ENCODE measurements at regions not wholly inside any gene's neighbourhood (a gene's known extent, or its start where the extent isn't known, plus 50 kb on each side); places are given as distances from the start of the nearest gene placed in this dataset.

- peaks cover 2 to 3% of the 10 kb centered on the region in 2 donors for H3K27me3 ChIP-seq (ENCODE audit: control insufficient read depth in 2 of 2, insufficient read depth in 2 of 2, low read length in 2 of 2)
- no peak overlapping the region for H3K4me3 ChIP-seq (ENCODE audit: low read length in 2 of 2)
- no peak overlapping the region for H3K27ac ChIP-seq (ENCODE audit: low read depth in 2 of 2, low read length in 2 of 2)
- no peaks in the 10 kb centered on the region for H3K4me1 ChIP-seq (ENCODE audit: control insufficient read depth in 2 of 2, insufficient read depth in 2 of 2, low read length in 2 of 2)
- H3K9me3 ChIP-seq (ENCODE audit: control insufficient read depth in 2 of 2, low read length in 2 of 2) = no peaks in the 10 kb centered on the region
- no peaks in the 10 kb centered on the region for H3K36me3 ChIP-seq (ENCODE audit: control insufficient read depth in 2 of 2, insufficient read depth in 2 of 2, low read length in 2 of 2)
- H3K9ac ChIP-seq (ENCODE audit: low read depth in 1 of 2, low read length in 2 of 2) = no peak overlapping the region
Observed at GRCh38 chr1:30610917-30611316, 112.5 kb downstream of the MATN1 start.

- no peak overlapping the region for H3K9ac ChIP-seq (ENCODE audit: low read depth in 1 of 2, low read length in 2 of 2)
- H3K4me1 ChIP-seq (ENCODE audit: control insufficient read depth in 2 of 2, insufficient read depth in 2 of 2, low read length in 2 of 2) = no peaks in the 10 kb centered on the region
- no peak overlapping the region for H3K27ac ChIP-seq (ENCODE audit: low read depth in 2 of 2, low read length in 2 of 2)
- H3K4me3 ChIP-seq (ENCODE audit: low read length in 2 of 2) = no peak overlapping the region
- H3K36me3 ChIP-seq (ENCODE audit: control insufficient read depth in 2 of 2, insufficient read depth in 2 of 2, low read length in 2 of 2) = no peaks in the 10 kb centered on the region
- no peaks in the 10 kb centered on the region for H3K9me3 ChIP-seq (ENCODE audit: control insufficient read depth in 2 of 2, low read length in 2 of 2)
- H3K27me3 ChIP-seq (ENCODE audit: control insufficient read depth in 2 of 2, insufficient read depth in 2 of 2, low read length in 2 of 2) = peaks cover 2 to 3% of the 10 kb centered on the region in 2 donors
Observed at GRCh38 chr1:30609999-30610345, 113.4 kb downstream of the MATN1 start.

- H3K9me3 ChIP-seq (ENCODE audit: control insufficient read depth in 2 of 2, low read length in 2 of 2) = no peaks in the 10 kb centered on the region
- H3K36me3 ChIP-seq (ENCODE audit: control insufficient read depth in 2 of 2, insufficient read depth in 2 of 2, low read length in 2 of 2) = no peaks in the 10 kb centered on the region
- no peak overlapping the region for H3K9ac ChIP-seq (ENCODE audit: low read depth in 1 of 2, low read length in 2 of 2)
- H3K4me3 ChIP-seq (ENCODE audit: low read length in 2 of 2) = no peak overlapping the region
- H3K4me1 ChIP-seq (ENCODE audit: control insufficient read depth in 2 of 2, insufficient read depth in 2 of 2, low read length in 2 of 2) = no peaks in the 10 kb centered on the region
- H3K27me3 ChIP-seq (ENCODE audit: control insufficient read depth in 2 of 2, insufficient read depth in 2 of 2, low read length in 2 of 2) = peaks cover 2 to 3% of the 10 kb centered on the region in 2 donors
- no peak overlapping the region for H3K27ac ChIP-seq (ENCODE audit: low read depth in 2 of 2, low read length in 2 of 2)
Observed at GRCh38 chr1:30609336-30609998, 113.9 kb downstream of the MATN1 start.

GRCh38 chr1:30607723-30608122 lies 115.7 kb downstream of the MATN1 start:
- no peak overlapping the region for H3K4me3 ChIP-seq (ENCODE audit: low read length in 2 of 2)
- no peak overlapping the region for H3K9ac ChIP-seq (ENCODE audit: low read depth in 1 of 2, low read length in 2 of 2)
- H3K9me3 ChIP-seq (ENCODE audit: control insufficient read depth in 2 of 2, low read length in 2 of 2) = no peaks in the 10 kb centered on the region
- H3K4me1 ChIP-seq (ENCODE audit: control insufficient read depth in 2 of 2, insufficient read depth in 2 of 2, low read length in 2 of 2) = no peaks in the 10 kb centered on the region
- no peaks in the 10 kb centered on the region for H3K36me3 ChIP-seq (ENCODE audit: control insufficient read depth in 2 of 2, insufficient read depth in 2 of 2, low read length in 2 of 2)
- no peak overlapping the region for H3K27ac ChIP-seq (ENCODE audit: low read depth in 2 of 2, low read length in 2 of 2)
- H3K27me3 ChIP-seq (ENCODE audit: control insufficient read depth in 2 of 2, insufficient read depth in 2 of 2, low read length in 2 of 2) = peaks cover 2 to 3% of the 10 kb centered on the region in 2 donors

- H3K27ac ChIP-seq (ENCODE audit: low read depth in 2 of 2, low read length in 2 of 2) = no peak overlapping the region
- no peak overlapping the region for H3K9ac ChIP-seq (ENCODE audit: low read depth in 1 of 2, low read length in 2 of 2)
- no peaks in the 10 kb centered on the region for H3K9me3 ChIP-seq (ENCODE audit: control insufficient read depth in 2 of 2, low read length in 2 of 2)
- no peaks in the 10 kb centered on the region for H3K27me3 ChIP-seq (ENCODE audit: control insufficient read depth in 2 of 2, insufficient read depth in 2 of 2, low read length in 2 of 2)
- H3K4me3 ChIP-seq (ENCODE audit: low read length in 2 of 2) = no peak overlapping the region
- H3K36me3 ChIP-seq (ENCODE audit: control insufficient read depth in 2 of 2, insufficient read depth in 2 of 2, low read length in 2 of 2) = no peaks in the 10 kb centered on the region
- no peaks in the 10 kb centered on the region for H3K4me1 ChIP-seq (ENCODE audit: control insufficient read depth in 2 of 2, insufficient read depth in 2 of 2, low read length in 2 of 2)
Observed at GRCh38 chr1:30606166-30606565, 117.2 kb downstream of the MATN1 start.

- Histone ChIP-seq H3K4me3 (ENCODE audit: low read length in 2 of 2) (no peak overlapping the region), H3K36me3 (ENCODE audit: control insufficient read depth in 2 of 2, insufficient read depth in 2 of 2, low read length in 2 of 2) (no peaks in the 10 kb centered on the region), H3K4me1 (ENCODE audit: control insufficient read depth in 2 of 2, insufficient read depth in 2 of 2, low read length in 2 of 2) (no peaks in the 10 kb centered on the region), H3K27ac (ENCODE audit: low read depth in 2 of 2, low read length in 2 of 2) (no peak overlapping the region), H3K9ac (ENCODE audit: low read depth in 1 of 2, low read length in 2 of 2) (no peak overlapping the region), H3K27me3 (ENCODE audit: control insufficient read depth in 2 of 2, insufficient read depth in 2 of 2, low read length in 2 of 2) (no peaks in the 10 kb centered on the region), H3K9me3 (ENCODE audit: control insufficient read depth in 2 of 2, low read length in 2 of 2) (no peaks in the 10 kb centered on the region)
Observed at GRCh38 chr1:30605441-30605920, 117.9 kb downstream of the MATN1 start.

GRCh38 chr1:30604801-30605440 lies 118.5 kb downstream of the MATN1 start:
- H3K27me3 ChIP-seq (ENCODE audit: control insufficient read depth in 2 of 2, insufficient read depth in 2 of 2, low read length in 2 of 2) = no peaks in the 10 kb centered on the region
- H3K36me3 ChIP-seq (ENCODE audit: control insufficient read depth in 2 of 2, insufficient read depth in 2 of 2, low read length in 2 of 2) = no peaks in the 10 kb centered on the region
- H3K9ac ChIP-seq (ENCODE audit: low read depth in 1 of 2, low read length in 2 of 2) = no peak overlapping the region
- H3K27ac ChIP-seq (ENCODE audit: low read depth in 2 of 2, low read length in 2 of 2) = no peak overlapping the region
- no peaks in the 10 kb centered on the region for H3K4me1 ChIP-seq (ENCODE audit: control insufficient read depth in 2 of 2, insufficient read depth in 2 of 2, low read length in 2 of 2)
- H3K9me3 ChIP-seq (ENCODE audit: control insufficient read depth in 2 of 2, low read length in 2 of 2) = no peaks in the 10 kb centered on the region
- no peak overlapping the region for H3K4me3 ChIP-seq (ENCODE audit: low read length in 2 of 2)

- Histone ChIP-seq H3K27me3 (ENCODE audit: control insufficient read depth in 2 of 2, insufficient read depth in 2 of 2, low read length in 2 of 2) (no peaks in the 10 kb centered on the region), H3K4me1 (ENCODE audit: control insufficient read depth in 2 of 2, insufficient read depth in 2 of 2, low read length in 2 of 2) (no peaks in the 10 kb centered on the region), H3K9ac (ENCODE audit: low read depth in 1 of 2, low read length in 2 of 2) (no peak overlapping the region), H3K4me3 (ENCODE audit: low read length in 2 of 2) (no peak overlapping the region), H3K9me3 (ENCODE audit: control insufficient read depth in 2 of 2, low read length in 2 of 2) (no peaks in the 10 kb centered on the region), H3K27ac (ENCODE audit: low read depth in 2 of 2, low read length in 2 of 2) (no peak overlapping the region), H3K36me3 (ENCODE audit: control insufficient read depth in 2 of 2, insufficient read depth in 2 of 2, low read length in 2 of 2) (no peaks in the 10 kb centered on the region)
Observed at GRCh38 chr1:30603081-30603858, 120.1 kb downstream of the MATN1 start.

- no peaks in the 10 kb centered on the region for H3K27me3 ChIP-seq (ENCODE audit: control insufficient read depth in 2 of 2, insufficient read depth in 2 of 2, low read length in 2 of 2)
- no peaks in the 10 kb centered on the region for H3K36me3 ChIP-seq (ENCODE audit: control insufficient read depth in 2 of 2, insufficient read depth in 2 of 2, low read length in 2 of 2)
- no peak overlapping the region for H3K9ac ChIP-seq (ENCODE audit: low read depth in 1 of 2, low read length in 2 of 2)
- no peaks in the 10 kb centered on the region for H3K4me1 ChIP-seq (ENCODE audit: control insufficient read depth in 2 of 2, insufficient read depth in 2 of 2, low read length in 2 of 2)
- H3K4me3 ChIP-seq (ENCODE audit: low read length in 2 of 2) = no peak overlapping the region
- H3K9me3 ChIP-seq (ENCODE audit: control insufficient read depth in 2 of 2, low read length in 2 of 2) = no peaks in the 10 kb centered on the region
- H3K27ac ChIP-seq (ENCODE audit: low read depth in 2 of 2, low read length in 2 of 2) = no peak overlapping the region
Observed at GRCh38 chr1:30601316-30602085, 121.9 kb downstream of the MATN1 start.

- no peaks in the 10 kb centered on the region for H3K4me1 ChIP-seq (ENCODE audit: control insufficient read depth in 2 of 2, insufficient read depth in 2 of 2, low read length in 2 of 2)
- H3K36me3 ChIP-seq (ENCODE audit: control insufficient read depth in 2 of 2, insufficient read depth in 2 of 2, low read length in 2 of 2) = no peaks in the 10 kb centered on the region
- H3K27me3 ChIP-seq (ENCODE audit: control insufficient read depth in 2 of 2, insufficient read depth in 2 of 2, low read length in 2 of 2) = no peaks in the 10 kb centered on the region
- H3K27ac ChIP-seq (ENCODE audit: low read depth in 2 of 2, low read length in 2 of 2) = no peak overlapping the region
- H3K9ac ChIP-seq (ENCODE audit: low read depth in 1 of 2, low read length in 2 of 2) = no peak overlapping the region
- no peaks in the 10 kb centered on the region for H3K9me3 ChIP-seq (ENCODE audit: control insufficient read depth in 2 of 2, low read length in 2 of 2)
- H3K4me3 ChIP-seq (ENCODE audit: low read length in 2 of 2) = no peak overlapping the region
Observed at GRCh38 chr1:30600706-30601105, 122.7 kb downstream of the MATN1 start.

All from mucosa of rectum (tissue), 2 donors.